WTC11 (cell line): ENCODE measurements at regions not wholly inside any gene's neighbourhood (a gene's known extent, or its start where the extent isn't known, plus 50 kb on each side); places are given as distances from the start of the nearest gene placed in this dataset.
A peak's percentile ranks its signal among the peaks of the same experiment; 100 is the strongest.

Experiments used
- ATAC-seq: fragments of 200-7000 bp; cut with Tn5 transposase; 2 replicates; pipeline ENCODE4 v1.10.0; 2021; ENCODE audit warnings: mild to moderate bottlenecking, moderate library complexity
- CTCF ChIA-PET: fragments of 300-600 bp; sonication (Branson Sonifier 250); formaldehyde crosslinking; loops from one replicate; lab custom pipeline; 2021; ENCODE audit warnings: antibody characterized with exemption; lab: Charles Lee
- POLR2A ChIA-PET: fragments of 350-600 bp; sonication (Branson Sonifier 250); formaldehyde crosslinking; loops from one replicate; lab custom pipeline; 2021; ENCODE audit warnings: antibody characterized with exemption; lab: Charles Lee
- DNase-seq: peaks from one replicate; pipeline ENCODE4 v3.0.0; 2021; ENCODE audit warnings: low spot score
- H3K27ac Mint-ChIP-seq: 2 replicates; pipeline ENCODE4 v1.8.0; 2021; ENCODE audit warnings: mixed read lengths
- H3K27me3 Mint-ChIP-seq: 2 replicates; pipeline ENCODE4 v1.8.0; 2021; ENCODE audit warnings: low read depth, mild to moderate bottlenecking, moderate library complexity, mixed read lengths
- H3K36me3 Mint-ChIP-seq: 2 replicates; pipeline ENCODE4 v1.8.0; 2021; ENCODE audit warnings: mixed read lengths
- H3K4me1 Mint-ChIP-seq: 2 replicates; pipeline ENCODE4 v1.8.0; 2022; ENCODE audit warnings: mixed read lengths
- H3K4me3 Mint-ChIP-seq: 2 replicates; pipeline ENCODE4 v1.8.0; 2021; ENCODE audit warnings: mild to moderate bottlenecking, moderate library complexity, mixed read lengths
- H3K9me3 Mint-ChIP-seq: 2 replicates; pipeline ENCODE4 v1.8.0; 2021; ENCODE audit warnings: mixed read lengths
- CREB1 ChIP-seq: sonication (generic); formaldehyde crosslinking; IDR thresholded peaks from 2 replicates; pipeline ENCODE4 v1.8.0; 2023; ENCODE audit warnings: mild to moderate bottlenecking, missing genetic modification reagents
- EMX1 ChIP-seq: fragments of 250-450 bp; sonication (Bioruptor Pico); IDR thresholded peaks from 2 replicates; pipeline ENCODE4 v1.8.0; 2021; ENCODE audit warnings: mild to moderate bottlenecking
- ESRRA ChIP-seq: sonication (generic); formaldehyde crosslinking; IDR thresholded peaks from 2 replicates; pipeline ENCODE4 v1.8.1; 2022; ENCODE audit warnings: mild to moderate bottlenecking, missing genetic modification reagents, borderline replicate concordance
- FOXK1 ChIP-seq: sonication (generic); formaldehyde crosslinking; IDR thresholded peaks from 2 replicates; pipeline ENCODE4 v1.8.0; 2022; ENCODE audit warnings: mild to moderate bottlenecking, moderate library complexity, missing genetic modification reagents
- FOXP1 ChIP-seq: sonication (generic); formaldehyde crosslinking; IDR thresholded peaks from 2 replicates; pipeline ENCODE4 v1.8.0; 2022; ENCODE audit warnings: missing genetic modification reagents, mild to moderate bottlenecking, moderate library complexity, borderline replicate concordance
- GABPB1 ChIP-seq: sonication (generic); formaldehyde crosslinking; IDR thresholded peaks from 2 replicates; pipeline ENCODE4 v1.8.1; 2023; ENCODE audit warnings: mild to moderate bottlenecking, missing genetic modification reagents
- NFATC4 ChIP-seq: fragments of 250-450 bp; sonication (Bioruptor Pico); IDR thresholded peaks from 2 replicates; pipeline ENCODE4 v1.9.0; 2021; ENCODE audit warnings: mild to moderate bottlenecking
- NFE2L1 ChIP-seq: sonication (generic); formaldehyde crosslinking; IDR thresholded peaks from 2 replicates; pipeline ENCODE4 v1.8.1; 2023; ENCODE audit warnings: missing genetic modification reagents
- NR2C2 ChIP-seq: sonication (generic); formaldehyde crosslinking; IDR thresholded peaks from 2 replicates; pipeline ENCODE4 v1.8.0; 2022; ENCODE audit warnings: mild to moderate bottlenecking, missing genetic modification reagents
- PRRX2 ChIP-seq: fragments of 250-450 bp; sonication (Bioruptor Pico); IDR thresholded peaks from 2 replicates; pipeline ENCODE4 v1.8.0; 2021; ENCODE audit warnings: mild to moderate bottlenecking
- SOX15 ChIP-seq: fragments of 250-450 bp; sonication (Bioruptor Pico); IDR thresholded peaks from 2 replicates; pipeline ENCODE4 v1.9.0; 2021; ENCODE audit warnings: mild to moderate bottlenecking
- TEAD4 ChIP-seq: sonication (generic); formaldehyde crosslinking; IDR thresholded peaks from 2 replicates; pipeline ENCODE4 v1.8.0; 2022; ENCODE audit warnings: mild to moderate bottlenecking, missing genetic modification reagents
- ZBTB21 ChIP-seq: sonication (generic); formaldehyde crosslinking; IDR thresholded peaks from 2 replicates; pipeline ENCODE4 v1.8.1; 2023; ENCODE audit warnings: mild to moderate bottlenecking, missing genetic modification reagents, borderline replicate concordance
- ZNF138 ChIP-seq: sonication (generic); formaldehyde crosslinking; conservative IDR thresholded peaks from 2 replicates; pipeline ENCODE4 v1.8.1; 2022; ENCODE audit warnings: mild to moderate bottlenecking, moderate library complexity, missing genetic modification reagents
- ZNF232 ChIP-seq: sonication (generic); formaldehyde crosslinking; IDR thresholded peaks from 2 replicates; pipeline ENCODE4 v1.8.0; 2022; ENCODE audit warnings: mild to moderate bottlenecking, missing genetic modification reagents
- ZNF317 ChIP-seq: sonication (generic); formaldehyde crosslinking; IDR thresholded peaks from 2 replicates; pipeline ENCODE4 v1.8.1; 2023; ENCODE audit warnings: low read depth, mild to moderate bottlenecking, moderate library complexity, missing genetic modification reagents, borderline replicate concordance
- ZNF416 ChIP-seq: fragments of 250-450 bp; sonication (Bioruptor Pico); IDR thresholded peaks from 2 replicates; pipeline ENCODE4 v1.9.0; 2021; ENCODE audit warnings: mild to moderate bottlenecking, inconsistent platforms
- ZNF671 ChIP-seq: fragments of 250-450 bp; sonication (Bioruptor Pico); IDR thresholded peaks from 2 replicates; pipeline ENCODE4 v1.8.0; 2021; ENCODE audit warnings: mild to moderate bottlenecking
- TF ChIP-seq, protein P1 (sequence below): fragments of 250-450 bp; sonication (Bioruptor Pico); IDR thresholded peaks from 2 replicates; pipeline ENCODE4 v1.9.0; 2021; ENCODE audit warnings: mild to moderate bottlenecking
- TF ChIP-seq, protein P2 (sequence below): sonication (generic); formaldehyde crosslinking; IDR thresholded peaks from 2 replicates; pipeline ENCODE4 v1.8.0; 2023; ENCODE audit warnings: missing genetic modification reagents, mild to moderate bottlenecking, borderline replicate concordance
- TF ChIP-seq, protein P3 (sequence below): fragments of 250-450 bp; sonication (Bioruptor Pico); IDR thresholded peaks from 2 replicates; pipeline ENCODE4 v1.8.0; 2021; ENCODE audit warnings: mild to moderate bottlenecking
- TF ChIP-seq, protein P4 (sequence below): sonication (generic); formaldehyde crosslinking; IDR thresholded peaks from 2 replicates; pipeline ENCODE4 v1.8.0; 2022; ENCODE audit warnings: mild to moderate bottlenecking, missing genetic modification reagents
- TF ChIP-seq, protein P5 (sequence below): sonication (generic); formaldehyde crosslinking; IDR thresholded peaks from 2 replicates; pipeline ENCODE4 v1.8.1; 2022; ENCODE audit warnings: mild to moderate bottlenecking, moderate library complexity, missing genetic modification reagents
- TF ChIP-seq, protein P6 (sequence below): sonication (generic); formaldehyde crosslinking; IDR thresholded peaks from 2 replicates; pipeline ENCODE4 v1.8.0; 2023; ENCODE audit warnings: mild to moderate bottlenecking, missing genetic modification reagents
- TF ChIP-seq, protein P7 (sequence below): sonication (generic); formaldehyde crosslinking; conservative IDR thresholded peaks from 2 replicates; pipeline ENCODE4 v1.8.1; 2022; ENCODE audit warnings: mild to moderate bottlenecking, missing genetic modification reagents

DNA sequence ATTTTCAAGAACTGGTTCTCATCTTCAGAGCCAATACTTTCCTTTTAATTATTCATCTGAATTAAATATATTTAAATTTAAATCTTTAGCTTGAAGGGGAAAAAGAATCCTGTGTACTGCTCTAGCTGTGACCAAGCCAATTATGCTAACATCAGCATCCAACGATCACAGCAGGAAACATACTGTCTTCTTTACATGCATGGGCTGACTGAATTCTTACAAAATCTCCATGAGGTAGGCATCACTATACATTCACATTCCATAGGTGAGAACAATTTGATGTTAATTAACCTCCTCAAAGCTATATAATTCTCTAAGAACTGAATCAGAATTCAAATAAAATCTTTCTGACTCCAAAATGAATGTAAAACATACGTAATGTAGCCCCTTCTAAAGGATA, 118.8 kb upstream of the MAP2 start (continued):
- TF ChIP-seq, protein P1, sequence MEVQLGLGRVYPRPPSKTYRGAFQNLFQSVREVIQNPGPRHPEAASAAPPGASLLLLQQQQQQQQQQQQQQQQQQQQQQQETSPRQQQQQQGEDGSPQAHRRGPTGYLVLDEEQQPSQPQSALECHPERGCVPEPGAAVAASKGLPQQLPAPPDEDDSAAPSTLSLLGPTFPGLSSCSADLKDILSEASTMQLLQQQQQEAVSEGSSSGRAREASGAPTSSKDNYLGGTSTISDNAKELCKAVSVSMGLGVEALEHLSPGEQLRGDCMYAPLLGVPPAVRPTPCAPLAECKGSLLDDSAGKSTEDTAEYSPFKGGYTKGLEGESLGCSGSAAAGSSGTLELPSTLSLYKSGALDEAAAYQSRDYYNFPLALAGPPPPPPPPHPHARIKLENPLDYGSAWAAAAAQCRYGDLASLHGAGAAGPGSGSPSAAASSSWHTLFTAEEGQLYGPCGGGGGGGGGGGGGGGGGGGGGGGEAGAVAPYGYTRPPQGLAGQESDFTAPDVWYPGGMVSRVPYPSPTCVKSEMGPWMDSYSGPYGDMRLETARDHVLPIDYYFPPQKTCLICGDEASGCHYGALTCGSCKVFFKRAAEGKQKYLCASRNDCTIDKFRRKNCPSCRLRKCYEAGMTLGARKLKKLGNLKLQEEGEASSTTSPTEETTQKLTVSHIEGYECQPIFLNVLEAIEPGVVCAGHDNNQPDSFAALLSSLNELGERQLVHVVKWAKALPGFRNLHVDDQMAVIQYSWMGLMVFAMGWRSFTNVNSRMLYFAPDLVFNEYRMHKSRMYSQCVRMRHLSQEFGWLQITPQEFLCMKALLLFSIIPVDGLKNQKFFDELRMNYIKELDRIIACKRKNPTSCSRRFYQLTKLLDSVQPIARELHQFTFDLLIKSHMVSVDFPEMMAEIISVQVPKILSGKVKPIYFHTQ (CRISPR knock-in tag), result no peak
- TF ChIP-seq ZNF317 (CRISPR knock-in tag) (no peak), TEAD4 (CRISPR knock-in tag) (no peak), ZNF232 (no peak), NR2C2 (CRISPR knock-in tag) (no peak)

DNA sequence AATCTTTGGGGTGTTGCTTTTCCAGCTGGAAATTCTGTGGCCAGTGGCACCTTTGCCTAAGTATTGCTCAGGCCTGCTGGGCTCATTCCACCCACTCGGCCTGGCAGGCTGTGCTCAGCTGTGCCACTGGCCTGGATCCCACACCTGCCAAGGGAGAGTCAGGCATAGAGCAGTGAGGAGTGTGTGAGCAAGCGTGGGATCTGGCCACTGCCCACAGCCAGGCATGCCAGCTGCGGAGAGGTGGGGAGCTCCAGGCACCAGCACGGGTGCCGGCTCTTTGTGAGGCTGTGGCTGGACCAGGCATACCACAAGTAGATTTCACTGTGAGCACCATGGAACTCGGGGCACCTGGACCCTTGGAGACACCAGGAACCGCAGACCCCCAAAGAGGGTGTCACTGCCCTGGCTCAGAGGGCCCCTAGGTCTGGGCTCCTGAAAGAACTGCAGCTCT, 118.1 kb upstream of the MAP2 start:
- peak; percentile 0 for ATAC-seq
- Mint-ChIP-seq H3K27me3 (peaks cover 5% of the 10 kb centered on the region; the same call in 1 of the 2 replicates), H3K9me3 (no peaks in the 10 kb centered on the region; the same call in 1 of the 2 replicates), H3K4me3 (peak overlapping the region; percentile 99), H3K27ac (peak overlapping the region; percentile 99), H3K36me3 (peaks cover 83% of the 10 kb centered on the region), H3K4me1 (peaks cover 60% of the 10 kb centered on the region)
- no peak for DNase-seq
- POLR2A ChIA-PET, result no interaction called here
- CTCF ChIA-PET, result no interaction called here
- TF ChIP-seq ZBTB21 (CRISPR knock-in tag) (0 out of 2 replicates have a peak, but pooled peaks have one; percentile 52), FOXP1 (CRISPR knock-in tag) (0 out of 2 replicates have a peak, but pooled peaks have one; percentile 51), CREB1 (CRISPR knock-in tag) (peak; percentile 60; the same call in 1 of the 2 replicates), ZNF138 (CRISPR knock-in tag) (0 out of 2 replicates have a peak, but pooled peaks have one; percentile 82), SOX15 (no peak), NFATC4 (CRISPR knock-in tag) (peak; percentile 87), EMX1 (CRISPR knock-in tag) (peak; percentile 88; the same call in 1 of the 2 replicates), ZNF671 (CRISPR knock-in tag) (peak; percentile 15; the same call in 1 of the 2 replicates), FOXK1 (CRISPR knock-in tag) (no peak), NFE2L1 (CRISPR knock-in tag) (0 out of 2 replicates have a peak, but pooled peaks have one; percentile 19), PRRX2 (CRISPR knock-in tag) (peak; percentile 91), ZNF416 (peak; percentile 57), GABPB1 (CRISPR knock-in tag) (no peak), ESRRA (CRISPR knock-in tag) (no peak)
- TF ChIP-seq, protein P2, sequence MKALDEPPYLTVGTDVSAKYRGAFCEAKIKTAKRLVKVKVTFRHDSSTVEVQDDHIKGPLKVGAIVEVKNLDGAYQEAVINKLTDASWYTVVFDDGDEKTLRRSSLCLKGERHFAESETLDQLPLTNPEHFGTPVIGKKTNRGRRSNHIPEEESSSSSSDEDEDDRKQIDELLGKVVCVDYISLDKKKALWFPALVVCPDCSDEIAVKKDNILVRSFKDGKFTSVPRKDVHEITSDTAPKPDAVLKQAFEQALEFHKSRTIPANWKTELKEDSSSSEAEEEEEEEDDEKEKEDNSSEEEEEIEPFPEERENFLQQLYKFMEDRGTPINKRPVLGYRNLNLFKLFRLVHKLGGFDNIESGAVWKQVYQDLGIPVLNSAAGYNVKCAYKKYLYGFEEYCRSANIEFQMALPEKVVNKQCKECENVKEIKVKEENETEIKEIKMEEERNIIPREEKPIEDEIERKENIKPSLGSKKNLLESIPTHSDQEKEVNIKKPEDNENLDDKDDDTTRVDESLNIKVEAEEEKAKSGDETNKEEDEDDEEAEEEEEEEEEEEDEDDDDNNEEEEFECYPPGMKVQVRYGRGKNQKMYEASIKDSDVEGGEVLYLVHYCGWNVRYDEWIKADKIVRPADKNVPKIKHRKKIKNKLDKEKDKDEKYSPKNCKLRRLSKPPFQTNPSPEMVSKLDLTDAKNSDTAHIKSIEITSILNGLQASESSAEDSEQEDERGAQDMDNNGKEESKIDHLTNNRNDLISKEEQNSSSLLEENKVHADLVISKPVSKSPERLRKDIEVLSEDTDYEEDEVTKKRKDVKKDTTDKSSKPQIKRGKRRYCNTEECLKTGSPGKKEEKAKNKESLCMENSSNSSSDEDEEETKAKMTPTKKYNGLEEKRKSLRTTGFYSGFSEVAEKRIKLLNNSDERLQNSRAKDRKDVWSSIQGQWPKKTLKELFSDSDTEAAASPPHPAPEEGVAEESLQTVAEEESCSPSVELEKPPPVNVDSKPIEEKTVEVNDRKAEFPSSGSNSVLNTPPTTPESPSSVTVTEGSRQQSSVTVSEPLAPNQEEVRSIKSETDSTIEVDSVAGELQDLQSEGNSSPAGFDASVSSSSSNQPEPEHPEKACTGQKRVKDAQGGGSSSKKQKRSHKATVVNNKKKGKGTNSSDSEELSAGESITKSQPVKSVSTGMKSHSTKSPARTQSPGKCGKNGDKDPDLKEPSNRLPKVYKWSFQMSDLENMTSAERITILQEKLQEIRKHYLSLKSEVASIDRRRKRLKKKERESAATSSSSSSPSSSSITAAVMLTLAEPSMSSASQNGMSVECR (CRISPR knock-in tag), result no peak
- TF ChIP-seq, protein P3, sequence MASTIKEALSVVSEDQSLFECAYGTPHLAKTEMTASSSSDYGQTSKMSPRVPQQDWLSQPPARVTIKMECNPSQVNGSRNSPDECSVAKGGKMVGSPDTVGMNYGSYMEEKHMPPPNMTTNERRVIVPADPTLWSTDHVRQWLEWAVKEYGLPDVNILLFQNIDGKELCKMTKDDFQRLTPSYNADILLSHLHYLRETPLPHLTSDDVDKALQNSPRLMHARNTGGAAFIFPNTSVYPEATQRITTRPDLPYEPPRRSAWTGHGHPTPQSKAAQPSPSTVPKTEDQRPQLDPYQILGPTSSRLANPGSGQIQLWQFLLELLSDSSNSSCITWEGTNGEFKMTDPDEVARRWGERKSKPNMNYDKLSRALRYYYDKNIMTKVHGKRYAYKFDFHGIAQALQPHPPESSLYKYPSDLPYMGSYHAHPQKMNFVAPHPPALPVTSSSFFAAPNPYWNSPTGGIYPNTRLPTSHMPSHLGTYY, result no peak
- TF ChIP-seq, protein P4, sequence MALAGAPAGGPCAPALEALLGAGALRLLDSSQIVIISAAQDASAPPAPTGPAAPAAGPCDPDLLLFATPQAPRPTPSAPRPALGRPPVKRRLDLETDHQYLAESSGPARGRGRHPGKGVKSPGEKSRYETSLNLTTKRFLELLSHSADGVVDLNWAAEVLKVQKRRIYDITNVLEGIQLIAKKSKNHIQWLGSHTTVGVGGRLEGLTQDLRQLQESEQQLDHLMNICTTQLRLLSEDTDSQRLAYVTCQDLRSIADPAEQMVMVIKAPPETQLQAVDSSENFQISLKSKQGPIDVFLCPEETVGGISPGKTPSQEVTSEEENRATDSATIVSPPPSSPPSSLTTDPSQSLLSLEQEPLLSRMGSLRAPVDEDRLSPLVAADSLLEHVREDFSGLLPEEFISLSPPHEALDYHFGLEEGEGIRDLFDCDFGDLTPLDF (CRISPR knock-in tag), result no peak
- TF ChIP-seq, protein P5, sequence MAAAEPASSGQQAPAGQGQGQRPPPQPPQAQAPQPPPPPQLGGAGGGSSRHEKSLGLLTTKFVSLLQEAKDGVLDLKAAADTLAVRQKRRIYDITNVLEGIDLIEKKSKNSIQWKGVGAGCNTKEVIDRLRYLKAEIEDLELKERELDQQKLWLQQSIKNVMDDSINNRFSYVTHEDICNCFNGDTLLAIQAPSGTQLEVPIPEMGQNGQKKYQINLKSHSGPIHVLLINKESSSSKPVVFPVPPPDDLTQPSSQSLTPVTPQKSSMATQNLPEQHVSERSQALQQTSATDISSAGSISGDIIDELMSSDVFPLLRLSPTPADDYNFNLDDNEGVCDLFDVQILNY (CRISPR knock-in tag), result no peak
- TF ChIP-seq, protein P6, sequence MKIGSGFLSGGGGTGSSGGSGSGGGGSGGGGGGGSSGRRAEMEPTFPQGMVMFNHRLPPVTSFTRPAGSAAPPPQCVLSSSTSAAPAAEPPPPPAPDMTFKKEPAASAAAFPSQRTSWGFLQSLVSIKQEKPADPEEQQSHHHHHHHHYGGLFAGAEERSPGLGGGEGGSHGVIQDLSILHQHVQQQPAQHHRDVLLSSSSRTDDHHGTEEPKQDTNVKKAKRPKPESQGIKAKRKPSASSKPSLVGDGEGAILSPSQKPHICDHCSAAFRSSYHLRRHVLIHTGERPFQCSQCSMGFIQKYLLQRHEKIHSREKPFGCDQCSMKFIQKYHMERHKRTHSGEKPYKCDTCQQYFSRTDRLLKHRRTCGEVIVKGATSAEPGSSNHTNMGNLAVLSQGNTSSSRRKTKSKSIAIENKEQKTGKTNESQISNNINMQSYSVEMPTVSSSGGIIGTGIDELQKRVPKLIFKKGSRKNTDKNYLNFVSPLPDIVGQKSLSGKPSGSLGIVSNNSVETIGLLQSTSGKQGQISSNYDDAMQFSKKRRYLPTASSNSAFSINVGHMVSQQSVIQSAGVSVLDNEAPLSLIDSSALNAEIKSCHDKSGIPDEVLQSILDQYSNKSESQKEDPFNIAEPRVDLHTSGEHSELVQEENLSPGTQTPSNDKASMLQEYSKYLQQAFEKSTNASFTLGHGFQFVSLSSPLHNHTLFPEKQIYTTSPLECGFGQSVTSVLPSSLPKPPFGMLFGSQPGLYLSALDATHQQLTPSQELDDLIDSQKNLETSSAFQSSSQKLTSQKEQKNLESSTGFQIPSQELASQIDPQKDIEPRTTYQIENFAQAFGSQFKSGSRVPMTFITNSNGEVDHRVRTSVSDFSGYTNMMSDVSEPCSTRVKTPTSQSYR (CRISPR knock-in tag), result no peak
- TF ChIP-seq, protein P7, sequence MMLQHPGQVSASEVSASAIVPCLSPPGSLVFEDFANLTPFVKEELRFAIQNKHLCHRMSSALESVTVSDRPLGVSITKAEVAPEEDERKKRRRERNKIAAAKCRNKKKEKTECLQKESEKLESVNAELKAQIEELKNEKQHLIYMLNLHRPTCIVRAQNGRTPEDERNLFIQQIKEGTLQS, result no peak
